ENCODE measurements at regions not wholly inside any gene's neighbourhood (a gene's known extent, or its start where the extent isn't known, plus 50 kb on each side); places are given as distances from the start of the nearest gene placed in this dataset.

DNA sequence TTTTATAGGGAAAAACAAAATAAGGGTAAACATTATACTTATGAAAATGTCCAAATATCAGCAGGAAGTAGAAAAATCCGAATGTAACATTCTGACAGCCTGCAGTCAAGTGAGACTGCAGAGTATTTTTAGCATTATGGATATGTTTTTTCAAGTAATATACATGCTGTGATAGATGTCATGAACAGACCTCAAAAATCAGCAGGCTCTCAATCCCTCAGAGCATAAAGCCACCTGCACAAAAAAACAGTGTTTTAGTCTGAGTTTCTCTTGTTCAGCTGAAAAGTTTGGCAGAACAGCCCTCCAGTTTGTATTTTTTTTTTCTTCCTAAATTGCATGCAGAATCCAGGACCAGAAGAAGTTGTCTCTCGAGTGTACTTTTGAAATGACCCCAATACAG is 219.1 kb upstream of the FMN2 start:
- Mint-ChIP-seq H3K36me3 (no peaks in the 10 kb centered on the region), H3K9me3 (no peaks in the 10 kb centered on the region), H3K4me1 (peaks cover 4% of the 10 kb centered on the region), H3K4me3 (no peak overlapping the region), H3K27ac (no peak overlapping the region), H3K27me3 (ENCODE audit: low read depth) (no peaks in the 10 kb centered on the region)
- DNase-seq (ENCODE audit: low spot score) (no peak), ATAC-seq (no peak)
- CTCF ChIA-PET, result interaction anchor here (0.5 kb wide), 1 partner anchor 469 kb away, joined by 3 read pairs; no protein-coding TSS in a partner anchor
- POLR2A ChIA-PET, result no interaction called here
- TF ChIP-seq GRHL2 (CRISPR knock-in tag; IDR thresholded peaks at IDR 0.05; ENCODE audit: insufficient replicate concordance, severe bottlenecking) (no peak), ATF1 (CRISPR knock-in tag; IDR thresholded peaks at IDR 0.05) (no peak), KAT7 (CRISPR knock-in tag; IDR thresholded peaks at IDR 0.05; ENCODE audit: borderline replicate concordance) (no peak), SMAD4 (CRISPR knock-in tag; IDR thresholded peaks at IDR 0.05) (no peak), CREB1 (CRISPR knock-in tag; IDR thresholded peaks at IDR 0.05) (no peak), ZNF416 (CRISPR knock-in tag; IDR thresholded peaks at IDR 0.05) (no peak), SOX15 (CRISPR knock-in tag; IDR thresholded peaks at IDR 0.05) (no peak), MXD4 (CRISPR knock-in tag; IDR thresholded peaks at IDR 0.05; ENCODE audit: borderline replicate concordance) (no peak), TP53 (CRISPR knock-in tag; IDR thresholded peaks at IDR 0.05) (no peak), STAT6 (CRISPR knock-in tag; conservative IDR thresholded peaks at IDR 0.05; ENCODE audit: low read depth) (no peak), SMAD3 (CRISPR knock-in tag; IDR thresholded peaks at IDR 0.05; ENCODE audit: borderline replicate concordance) (no peak), OVOL2 (CRISPR knock-in tag; IDR thresholded peaks at IDR 0.05; ENCODE audit: borderline replicate concordance) (no peak), ZNF263 (CRISPR knock-in tag; IDR thresholded peaks at IDR 0.05; ENCODE audit: low read depth) (no peak), ZNF121 (CRISPR knock-in tag; IDR thresholded peaks at IDR 0.05) (no peak)
- TF ChIP-seq, protein P1, sequence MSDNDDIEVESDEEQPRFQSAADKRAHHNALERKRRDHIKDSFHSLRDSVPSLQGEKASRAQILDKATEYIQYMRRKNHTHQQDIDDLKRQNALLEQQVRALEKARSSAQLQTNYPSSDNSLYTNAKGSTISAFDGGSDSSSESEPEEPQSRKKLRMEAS (CRISPR knock-in tag; IDR thresholded peaks at IDR 0.05), result no peak
- TF ChIP-seq, protein P2, sequence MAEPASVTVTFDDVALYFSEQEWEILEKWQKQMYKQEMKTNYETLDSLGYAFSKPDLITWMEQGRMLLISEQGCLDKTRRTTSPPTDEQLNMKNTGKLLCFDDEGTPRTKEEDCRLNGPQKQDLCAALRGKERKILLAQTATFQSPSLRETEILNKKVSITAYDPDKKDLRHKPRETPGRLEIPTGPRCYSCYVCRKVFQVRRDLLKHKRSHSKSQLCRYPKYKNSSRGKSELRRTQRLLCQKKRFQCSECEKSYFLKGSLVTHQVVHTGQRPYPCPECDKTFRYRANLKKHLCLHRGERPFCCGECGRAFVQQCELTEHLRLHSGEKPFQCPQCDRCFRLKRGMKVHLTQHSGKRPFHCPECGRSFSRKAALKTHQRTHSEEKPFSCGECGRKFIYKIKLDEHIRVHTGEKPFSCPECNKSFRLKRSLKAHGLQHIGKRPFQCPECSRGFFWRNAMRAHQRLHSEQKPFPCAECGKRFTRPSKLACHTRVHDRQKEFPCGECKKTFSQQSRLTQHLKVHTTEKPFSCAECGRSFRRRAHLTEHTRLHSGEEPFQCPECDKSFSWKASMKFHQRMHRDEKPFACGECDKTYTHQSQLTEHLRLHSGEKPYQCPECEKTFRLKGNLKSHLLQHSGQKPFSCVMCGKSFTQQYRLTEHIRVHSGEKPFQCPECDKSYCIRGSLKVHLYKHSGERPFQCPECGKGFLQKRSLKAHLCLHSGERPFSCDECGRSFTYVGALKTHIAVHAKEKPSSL (CRISPR knock-in tag; conservative IDR thresholded peaks at IDR 0.05), result no peak
- TF ChIP-seq, protein P3, sequence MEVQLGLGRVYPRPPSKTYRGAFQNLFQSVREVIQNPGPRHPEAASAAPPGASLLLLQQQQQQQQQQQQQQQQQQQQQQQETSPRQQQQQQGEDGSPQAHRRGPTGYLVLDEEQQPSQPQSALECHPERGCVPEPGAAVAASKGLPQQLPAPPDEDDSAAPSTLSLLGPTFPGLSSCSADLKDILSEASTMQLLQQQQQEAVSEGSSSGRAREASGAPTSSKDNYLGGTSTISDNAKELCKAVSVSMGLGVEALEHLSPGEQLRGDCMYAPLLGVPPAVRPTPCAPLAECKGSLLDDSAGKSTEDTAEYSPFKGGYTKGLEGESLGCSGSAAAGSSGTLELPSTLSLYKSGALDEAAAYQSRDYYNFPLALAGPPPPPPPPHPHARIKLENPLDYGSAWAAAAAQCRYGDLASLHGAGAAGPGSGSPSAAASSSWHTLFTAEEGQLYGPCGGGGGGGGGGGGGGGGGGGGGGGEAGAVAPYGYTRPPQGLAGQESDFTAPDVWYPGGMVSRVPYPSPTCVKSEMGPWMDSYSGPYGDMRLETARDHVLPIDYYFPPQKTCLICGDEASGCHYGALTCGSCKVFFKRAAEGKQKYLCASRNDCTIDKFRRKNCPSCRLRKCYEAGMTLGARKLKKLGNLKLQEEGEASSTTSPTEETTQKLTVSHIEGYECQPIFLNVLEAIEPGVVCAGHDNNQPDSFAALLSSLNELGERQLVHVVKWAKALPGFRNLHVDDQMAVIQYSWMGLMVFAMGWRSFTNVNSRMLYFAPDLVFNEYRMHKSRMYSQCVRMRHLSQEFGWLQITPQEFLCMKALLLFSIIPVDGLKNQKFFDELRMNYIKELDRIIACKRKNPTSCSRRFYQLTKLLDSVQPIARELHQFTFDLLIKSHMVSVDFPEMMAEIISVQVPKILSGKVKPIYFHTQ (CRISPR knock-in tag; IDR thresholded peaks at IDR 0.05), result no peak
- TF ChIP-seq, protein P4, sequence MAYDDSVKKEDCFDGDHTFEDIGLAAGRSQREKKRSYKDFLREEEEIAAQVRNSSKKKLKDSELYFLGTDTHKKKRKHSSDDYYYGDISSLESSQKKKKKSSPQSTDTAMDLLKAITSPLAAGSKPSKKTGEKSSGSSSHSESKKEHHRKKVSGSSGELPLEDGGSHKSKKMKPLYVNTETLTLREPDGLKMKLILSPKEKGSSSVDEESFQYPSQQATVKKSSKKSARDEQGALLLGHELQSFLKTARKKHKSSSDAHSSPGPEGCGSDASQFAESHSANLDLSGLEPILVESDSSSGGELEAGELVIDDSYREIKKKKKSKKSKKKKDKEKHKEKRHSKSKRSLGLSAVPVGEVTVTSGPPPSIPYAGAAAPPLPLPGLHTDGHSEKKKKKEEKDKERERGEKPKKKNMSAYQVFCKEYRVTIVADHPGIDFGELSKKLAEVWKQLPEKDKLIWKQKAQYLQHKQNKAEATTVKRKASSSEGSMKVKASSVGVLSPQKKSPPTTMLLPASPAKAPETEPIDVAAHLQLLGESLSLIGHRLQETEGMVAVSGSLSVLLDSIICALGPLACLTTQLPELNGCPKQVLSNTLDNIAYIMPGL (CRISPR knock-in tag; IDR thresholded peaks at IDR 0.05), result no peak
- TF ChIP-seq, protein P5, sequence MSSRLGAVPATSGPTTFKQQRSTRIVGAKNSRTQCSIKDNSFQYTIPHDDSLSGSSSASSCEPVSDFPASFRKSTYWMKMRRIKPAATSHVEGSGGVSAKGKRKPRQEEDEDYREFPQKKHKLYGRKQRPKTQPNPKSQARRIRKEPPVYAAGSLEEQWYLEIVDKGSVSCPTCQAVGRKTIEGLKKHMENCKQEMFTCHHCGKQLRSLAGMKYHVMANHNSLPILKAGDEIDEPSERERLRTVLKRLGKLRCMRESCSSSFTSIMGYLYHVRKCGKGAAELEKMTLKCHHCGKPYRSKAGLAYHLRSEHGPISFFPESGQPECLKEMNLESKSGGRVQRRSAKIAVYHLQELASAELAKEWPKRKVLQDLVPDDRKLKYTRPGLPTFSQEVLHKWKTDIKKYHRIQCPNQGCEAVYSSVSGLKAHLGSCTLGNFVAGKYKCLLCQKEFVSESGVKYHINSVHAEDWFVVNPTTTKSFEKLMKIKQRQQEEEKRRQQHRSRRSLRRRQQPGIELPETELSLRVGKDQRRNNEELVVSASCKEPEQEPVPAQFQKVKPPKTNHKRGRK (CRISPR knock-in tag; IDR thresholded peaks at IDR 0.05; ENCODE audit: borderline replicate concordance), result no peak
- TF ChIP-seq, protein P6, sequence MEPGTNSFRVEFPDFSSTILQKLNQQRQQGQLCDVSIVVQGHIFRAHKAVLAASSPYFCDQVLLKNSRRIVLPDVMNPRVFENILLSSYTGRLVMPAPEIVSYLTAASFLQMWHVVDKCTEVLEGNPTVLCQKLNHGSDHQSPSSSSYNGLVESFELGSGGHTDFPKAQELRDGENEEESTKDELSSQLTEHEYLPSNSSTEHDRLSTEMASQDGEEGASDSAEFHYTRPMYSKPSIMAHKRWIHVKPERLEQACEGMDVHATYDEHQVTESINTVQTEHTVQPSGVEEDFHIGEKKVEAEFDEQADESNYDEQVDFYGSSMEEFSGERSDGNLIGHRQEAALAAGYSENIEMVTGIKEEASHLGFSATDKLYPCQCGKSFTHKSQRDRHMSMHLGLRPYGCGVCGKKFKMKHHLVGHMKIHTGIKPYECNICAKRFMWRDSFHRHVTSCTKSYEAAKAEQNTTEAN (CRISPR knock-in tag; IDR thresholded peaks at IDR 0.05), result no peak

Data from WTC11 (cell line).